NAMALWA (cell line): ENCODE measurements at regions not wholly inside any gene's neighbourhood (a gene's known extent, or its start where the extent isn't known, plus 50 kb on each side); places are given as distances from the start of the nearest gene placed in this dataset.
A peak's percentile ranks its signal among the peaks of the same experiment; 100 is the strongest.

ENCODE experiments used
- DNase-seq: peaks from one replicate; pipeline ENCODE4 v3.0.0-alpha.2; 2015; ENCODE audit warnings: low spot score

GRCh38 chr7:84389242-84389641 lies 194.7 kb upstream of the SEMA3A start:
- peak; percentile 91 for DNase-seq

GRCh38 chr7:84387595-84387994 lies 193.0 kb upstream of the SEMA3A start:
- DNase-seq: no peak

GRCh38 chr7:84384417-84384816 lies 189.8 kb upstream of the SEMA3A start:
- DNase-seq: no peak

- DNase-seq: no peak
Measured at GRCh38 chr7:84379446-84379845, 184.9 kb upstream of the SEMA3A start.

GRCh38 chr7:84372712-84373111 lies 178.1 kb upstream of the SEMA3A start:
- DNase-seq: no peak

- no peak for DNase-seq
Measured at GRCh38 chr7:84372155-84372621, 177.6 kb upstream of the SEMA3A start.

GRCh38 chr7:84370114-84370513 lies 175.5 kb upstream of the SEMA3A start:
- DNase-seq: no peak

- DNase-seq: no peak
Measured at GRCh38 chr7:84368122-84368521, 173.5 kb upstream of the SEMA3A start.

- DNase-seq: no peak
Measured at GRCh38 chr7:84364708-84365107, 170.1 kb upstream of the SEMA3A start.

GRCh38 chr7:84363741-84364140 lies 169.2 kb upstream of the SEMA3A start:
- DNase-seq: no peak

GRCh38 chr7:84362828-84363227 lies 168.2 kb upstream of the SEMA3A start:
- DNase-seq: no peak

- DNase-seq: no peak
Measured at GRCh38 chr7:84362360-84362759, 167.8 kb upstream of the SEMA3A start.

- DNase-seq: no peak
Measured at GRCh38 chr7:84354866-84355265, 160.3 kb upstream of the SEMA3A start.

- no peak for DNase-seq
Measured at GRCh38 chr7:84354030-84354429, 159.4 kb upstream of the SEMA3A start.

GRCh38 chr7:84339306-84339705 lies 144.7 kb upstream of the SEMA3A start:
- peak; percentile 61 for DNase-seq

- DNase-seq: peak; percentile 40
Measured at GRCh38 chr7:84337429-84337828, 142.8 kb upstream of the SEMA3A start.

- DNase-seq: no peak
Measured at GRCh38 chr7:84336766-84337165, 142.2 kb upstream of the SEMA3A start.

- peak; percentile 96 for DNase-seq
Measured at GRCh38 chr7:84336303-84336702, 141.7 kb upstream of the SEMA3A start.

GRCh38 chr7:84331616-84332015 lies 137.0 kb upstream of the SEMA3A start:
- DNase-seq: no peak

- no peak for DNase-seq
Measured at GRCh38 chr7:84328571-84328970, 134.0 kb upstream of the SEMA3A start.

- no peak for DNase-seq
Measured at GRCh38 chr7:84324136-84324630, 129.6 kb upstream of the SEMA3A start.

GRCh38 chr7:84317536-84317935 lies 122.9 kb upstream of the SEMA3A start:
- no peak for DNase-seq

GRCh38 chr7:84314263-84314662 lies 119.7 kb upstream of the SEMA3A start:
- DNase-seq: no peak

- no peak for DNase-seq
Measured at GRCh38 chr7:84304407-84304806, 109.8 kb upstream of the SEMA3A start.

- no peak for DNase-seq
Measured at GRCh38 chr7:84302949-84303348, 108.4 kb upstream of the SEMA3A start.
